PC-3 (cell line): ENCODE measurements at regions not wholly inside any gene's neighbourhood (a gene's known extent, or its start where the extent isn't known, plus 50 kb on each side); places are given as distances from the start of the nearest gene placed in this dataset.

ENCODE experiments used
- ATAC-seq: fragments of 200-7000 bp; cut with Tn5 transposase; 2 replicates; pipeline ENCODE4 v1.9.1; 2020; ENCODE audit warnings: mild to moderate bottlenecking, moderate library complexity
- BruUV-seq: library from RNA; stranded (reverse); fragments of 400-500 nt; replicated peaks from 2 replicates; lab custom pipeline; 2021; lab: Mats Ljungman, UMichigan
- CTCF ChIA-PET: fragments of 300-600 bp; sonication (Branson Sonifier 250); formaldehyde crosslinking; loops from one replicate; lab custom pipeline; 2022; ENCODE audit warnings: antibody characterized with exemption; lab: Charles Lee
- POLR2A ChIA-PET: fragments of 300-600 bp; sonication (Branson Sonifier 250); formaldehyde crosslinking; loops from one replicate; lab custom pipeline; 2022; ENCODE audit warnings: antibody characterized with exemption; ENCODE audit not compliant: unreplicated experiment; lab: Charles Lee
- DNase-seq: peaks from one replicate; pipeline ENCODE4 v3.0.0-alpha.2; 2015
- H2AFZ ChIP-seq: fragments of 300-600 bp; sonication (generic); 2 replicates; pipeline ENCODE4 v1.6.0; 2016; ENCODE audit warnings: antibody characterized with exemption, low read length
- H3F3A ChIP-seq: fragments of 300-600 bp; sonication (generic); one replicate; pipeline ENCODE4 v1.6.0; 2017; ENCODE audit warnings: antibody characterized with exemption, low read length, control low read depth, mild to moderate bottlenecking; ENCODE audit not compliant: unreplicated experiment
- H3K27ac ChIP-seq: fragments of 300-600 bp; sonication (generic); 2 replicates; pipeline ENCODE4 v1.5.1; 2016; ENCODE audit warnings: mild to moderate bottlenecking, low read length
- H3K27me3 ChIP-seq: fragments of 300-600 bp; sonication (generic); 2 replicates; pipeline ENCODE4 v1.6.1; 2016; ENCODE audit warnings: low read length, mixed read lengths
- H3K36me3 ChIP-seq: fragments of 300-600 bp; sonication (generic); 2 replicates; pipeline ENCODE4 v1.6.1; 2016; ENCODE audit warnings: low read depth, mixed run types, low read length, mixed read lengths
- H3K4me1 ChIP-seq: fragments of 300-600 bp; sonication (generic); 2 replicates; pipeline ENCODE4 v1.5.1; 2016; ENCODE audit warnings: low read length; ENCODE audit not compliant: insufficient read depth
- H3K4me2 ChIP-seq: fragments of 300-600 bp; sonication (generic); 2 replicates; pipeline ENCODE4 v1.6.0; 2016; ENCODE audit warnings: low read length
- H3K4me3 ChIP-seq: fragments of 300-600 bp; sonication (generic); 2 replicates; pipeline ENCODE4 v1.5.1; 2016; ENCODE audit warnings: mild to moderate bottlenecking, low read length, mixed read lengths
- H3K79me2 ChIP-seq: fragments of 300-600 bp; sonication (generic); 2 replicates; pipeline ENCODE4 v1.6.1; 2017; ENCODE audit warnings: low read length, mixed read lengths
- H3K9ac ChIP-seq: fragments of 300-600 bp; sonication (generic); 2 replicates; pipeline ENCODE4 v1.6.0; 2016; ENCODE audit warnings: mild to moderate bottlenecking, low read length
- H3K9me2 ChIP-seq: fragments of 300-600 bp; sonication (generic); replicated peaks from 2 replicates; pipeline ENCODE4 v1.6.1; 2016; ENCODE audit warnings: mixed run types, low read length, mixed read lengths
- H3K9me3 ChIP-seq: fragments of 300-600 bp; sonication (generic); 2 replicates; pipeline ENCODE4 v1.6.1; 2016; ENCODE audit warnings: low read length, mixed read lengths
- H4K20me1 ChIP-seq: fragments of 300-600 bp; sonication (generic); 2 replicates; pipeline ENCODE4 v1.6.1; 2016; ENCODE audit warnings: low read length, mixed read lengths
- EZH2 ChIP-seq: fragments of 300-600 bp; sonication (generic); IDR thresholded peaks from one replicate; pipeline ENCODE4 v1.6.1; 2017; ENCODE audit warnings: antibody characterized with exemption, mild to moderate bottlenecking, low read length; ENCODE audit not compliant: unreplicated experiment
- EZH2phosphoT487 ChIP-seq: fragments of 300-600 bp; sonication (generic); IDR thresholded peaks from 2 replicates; pipeline ENCODE4 v1.6.1; 2018; ENCODE audit warnings: mild to moderate bottlenecking, antibody characterized with exemption, low read length, borderline replicate concordance
- intact Hi-C: fragments of 100-400 bp; cut with micrococcal nuclease; formaldehyde crosslinking; loops from 2 replicates; pipeline ENCODE4 v1.9.0; 2023
- TF ChIP-seq, protein P1 (sequence below): fragments of 300-600 bp; sonication (generic); conservative IDR thresholded peaks from 2 replicates; pipeline ENCODE4 v1.5.1; 2017; ENCODE audit warnings: antibody characterized with exemption, low read depth, mild to moderate bottlenecking, low read length

DNA sequence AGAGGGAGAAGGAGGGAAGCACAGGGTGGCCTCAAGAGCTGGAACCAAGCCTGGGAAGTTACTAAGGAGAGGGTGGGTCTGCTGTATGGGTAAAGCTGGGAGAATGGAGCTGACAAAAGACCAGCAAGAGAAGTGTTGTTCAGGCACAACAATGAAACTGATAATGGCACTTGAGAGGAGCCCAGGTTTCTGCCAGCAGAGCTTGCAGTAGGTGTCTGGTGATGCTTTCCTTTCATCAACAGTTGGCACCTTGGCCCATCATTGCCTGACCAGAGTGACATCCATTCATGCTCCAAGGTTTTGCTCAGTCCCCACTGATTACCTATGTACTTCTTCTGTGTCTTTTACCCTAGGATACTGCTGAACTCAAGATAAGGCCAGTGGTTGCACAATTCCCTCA lies 92.9 kb upstream of the CXCR4 start:
- Histone ChIP-seq H2AFZ (no peak overlapping the region), H3K9me3 (no peaks in the 10 kb centered on the region), H3K9me2 (no peaks in the 10 kb centered on the region), H3K4me1 (no peaks in the 10 kb centered on the region), H3F3A (no peaks in the 10 kb centered on the region), H3K36me3 (no peaks in the 10 kb centered on the region), H3K4me3 (no peak overlapping the region), H3K27ac (no peak overlapping the region), H3K27me3 (peaks cover 85% of the 10 kb centered on the region), H3K79me2 (no peaks in the 10 kb centered on the region), H3K9ac (no peak overlapping the region), H3K4me2 (no peak overlapping the region), H4K20me1 (no peaks in the 10 kb centered on the region)
- ATAC-seq, result no peak
- ChIA-PET CTCF (no interaction called here), POLR2A (no interaction called here)
- TF ChIP-seq EZH2phosphoT487 (no peak), EZH2 (no peak)
- TF ChIP-seq, protein P1, sequence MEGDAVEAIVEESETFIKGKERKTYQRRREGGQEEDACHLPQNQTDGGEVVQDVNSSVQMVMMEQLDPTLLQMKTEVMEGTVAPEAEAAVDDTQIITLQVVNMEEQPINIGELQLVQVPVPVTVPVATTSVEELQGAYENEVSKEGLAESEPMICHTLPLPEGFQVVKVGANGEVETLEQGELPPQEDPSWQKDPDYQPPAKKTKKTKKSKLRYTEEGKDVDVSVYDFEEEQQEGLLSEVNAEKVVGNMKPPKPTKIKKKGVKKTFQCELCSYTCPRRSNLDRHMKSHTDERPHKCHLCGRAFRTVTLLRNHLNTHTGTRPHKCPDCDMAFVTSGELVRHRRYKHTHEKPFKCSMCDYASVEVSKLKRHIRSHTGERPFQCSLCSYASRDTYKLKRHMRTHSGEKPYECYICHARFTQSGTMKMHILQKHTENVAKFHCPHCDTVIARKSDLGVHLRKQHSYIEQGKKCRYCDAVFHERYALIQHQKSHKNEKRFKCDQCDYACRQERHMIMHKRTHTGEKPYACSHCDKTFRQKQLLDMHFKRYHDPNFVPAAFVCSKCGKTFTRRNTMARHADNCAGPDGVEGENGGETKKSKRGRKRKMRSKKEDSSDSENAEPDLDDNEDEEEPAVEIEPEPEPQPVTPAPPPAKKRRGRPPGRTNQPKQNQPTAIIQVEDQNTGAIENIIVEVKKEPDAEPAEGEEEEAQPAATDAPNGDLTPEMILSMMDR, result no peak
- no peak for DNase-seq
- intact Hi-C loops, result no loop called here
- BruUV-seq, result no TSS peak

DNA sequence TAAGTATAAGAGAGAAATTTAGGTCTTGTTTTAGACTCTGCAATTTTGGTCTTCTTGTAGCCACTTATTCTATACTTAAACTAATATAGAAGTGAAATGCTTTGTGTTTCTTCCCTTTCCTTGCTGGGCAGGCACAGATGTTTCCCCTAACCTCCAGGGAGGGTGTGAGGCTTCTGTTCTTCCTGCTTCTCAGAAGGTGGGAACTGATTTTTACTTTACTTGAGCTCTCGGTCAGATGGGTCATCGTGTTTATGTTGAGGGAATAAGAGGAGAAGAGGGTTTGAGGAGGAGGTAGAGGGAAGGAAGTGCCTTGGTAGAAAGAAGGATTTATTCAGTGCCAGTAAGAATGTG lies 92.5 kb upstream of the CXCR4 start:
- H3K27me3 ChIP-seq, result peaks cover 85% of the 10 kb centered on the region

More for the DNA sequence above, 92.5 kb upstream of the CXCR4 start:
- Histone ChIP-seq H3K27ac (no peak overlapping the region), H3K9ac (no peak overlapping the region), H3K9me3 (no peaks in the 10 kb centered on the region), H3K9me2 (no peaks in the 10 kb centered on the region), H3K4me1 (no peaks in the 10 kb centered on the region), H3K4me2 (no peak overlapping the region), H3K79me2 (no peaks in the 10 kb centered on the region), H3K36me3 (no peaks in the 10 kb centered on the region), H3K4me3 (no peak overlapping the region), H2AFZ (no peak overlapping the region), H4K20me1 (no peaks in the 10 kb centered on the region), H3F3A (no peaks in the 10 kb centered on the region)
- DNase-seq, result no peak
- CTCF ChIA-PET, result no interaction called here
- intact Hi-C loops, result no loop called here
- POLR2A ChIA-PET, result no interaction called here
- BruUV-seq, result no TSS peak
- TF ChIP-seq, protein P1, result no peak
- TF ChIP-seq EZH2, result no peak
- TF ChIP-seq EZH2phosphoT487, result no peak
- ATAC-seq, result no peak
